Tibial nerve (tissue), 4 donors: ENCODE measurements at regions not wholly inside any gene's neighbourhood (a gene's known extent, or its start where the extent isn't known, plus 50 kb on each side); places are given as distances from the start of the nearest gene placed in this dataset.

Experiments
- DNase-seq, 2 donors: peaks; one replicate each; pipeline ENCODE4 v3.0.0-alpha.2; 2019; ENCODE audit warnings: low spot score in 2 of 2
- H3K27ac ChIP-seq, 4 donors: fragments of 200-600 bp; sonication (generic) in 3 of 4; one replicate each; pipeline ENCODE4 v1.5.1; 2017 to 2019; ENCODE audit warnings: mild to moderate bottlenecking in 1 of 4
- H3K27me3 ChIP-seq, 2 donors: fragments of 200-600 bp; sonication (generic) in 1 of 2; one replicate each; pipeline versions ENCODE4 v1.5.1 to v1.6.0; 2017 to 2019
- H3K36me3 ChIP-seq, 3 donors: fragments of 200-600 bp; sonication (generic); one replicate each; pipeline ENCODE4 v1.5.1; 2018 to 2019
- H3K4me1 ChIP-seq, 4 donors: fragments of 200-600 bp; sonication (generic) in 3 of 4; one replicate each; pipeline ENCODE4 v1.5.1; 2017 to 2019
- H3K4me3 ChIP-seq, 4 donors: fragments of 200-600 bp; sonication (generic) in 3 of 4; one replicate each; pipeline ENCODE4 v1.5.1; 2017 to 2019; ENCODE audit warnings: mild to moderate bottlenecking in 1 of 4, moderate library complexity in 1 of 4
- H3K9me3 ChIP-seq, 4 donors: fragments of 200-600 bp; sonication (generic) in 3 of 4; one replicate each; pipeline ENCODE4 v1.5.1; 2017 to 2019
- EP300 ChIP-seq, 2 donors: sonication (generic); formaldehyde crosslinking; IDR thresholded peaks; one replicate each; pipeline ENCODE4 v1.6.1; 2017; ENCODE audit warnings: antibody characterized with exemption in 2 of 2, mild to moderate bottlenecking in 1 of 2
- POLR2A ChIP-seq, 2 donors: fragments of 450-650 bp; IDR thresholded peaks; one replicate each; pipeline ENCODE4 v1.6.1; 2017; ENCODE audit warnings: antibody characterized with exemption in 2 of 2, mild to moderate bottlenecking in 2 of 2, moderate library complexity in 2 of 2
- WGBS, 2 donors: methylation state at CpG; one replicate each; pipeline ENCODE4 v1.1.5; 2018; 5-methylcytosine and 5-hydroxymethylcytosine counted together
- TF ChIP-seq, protein P1 (sequence below), 5 experiments: fragments of 200-600 bp in 3 of 5; fragments of 450-650 bp in 2 of 5; sonication (generic) in 3 of 5; IDR thresholded peaks; one replicate each; pipeline ENCODE4 v1.5.1; 2016 to 2019; ENCODE audit warnings: antibody characterized with exemption in 5 of 5, mild to moderate bottlenecking in 3 of 5, moderate library complexity in 2 of 5

DNA sequence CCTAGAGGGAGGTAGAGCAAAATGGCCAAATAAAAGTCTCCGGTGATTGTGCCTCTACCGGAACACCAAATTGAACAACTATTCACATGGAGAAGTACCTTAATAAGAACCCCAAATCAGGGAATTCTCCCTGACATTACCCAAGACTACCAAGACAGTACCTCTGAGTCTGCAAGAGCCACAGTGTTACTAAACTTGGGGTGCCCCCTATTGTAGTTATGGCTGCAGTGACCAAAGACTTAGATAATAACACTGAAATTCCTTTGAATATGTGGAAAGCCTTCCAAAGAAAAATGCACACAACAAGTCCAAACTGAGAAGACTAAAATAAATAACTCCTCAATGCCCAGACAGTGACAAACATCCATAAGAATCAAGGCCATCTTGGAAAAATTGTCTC lies 682.9 kb upstream of the LRRTM1 start:
- DNase-seq, result no peak
- TF ChIP-seq EP300 (IDR thresholded peaks at IDR 0.05) (no peak), POLR2A (IDR thresholded peaks at IDR 0.05) (no peak)
- TF ChIP-seq, protein P1, sequence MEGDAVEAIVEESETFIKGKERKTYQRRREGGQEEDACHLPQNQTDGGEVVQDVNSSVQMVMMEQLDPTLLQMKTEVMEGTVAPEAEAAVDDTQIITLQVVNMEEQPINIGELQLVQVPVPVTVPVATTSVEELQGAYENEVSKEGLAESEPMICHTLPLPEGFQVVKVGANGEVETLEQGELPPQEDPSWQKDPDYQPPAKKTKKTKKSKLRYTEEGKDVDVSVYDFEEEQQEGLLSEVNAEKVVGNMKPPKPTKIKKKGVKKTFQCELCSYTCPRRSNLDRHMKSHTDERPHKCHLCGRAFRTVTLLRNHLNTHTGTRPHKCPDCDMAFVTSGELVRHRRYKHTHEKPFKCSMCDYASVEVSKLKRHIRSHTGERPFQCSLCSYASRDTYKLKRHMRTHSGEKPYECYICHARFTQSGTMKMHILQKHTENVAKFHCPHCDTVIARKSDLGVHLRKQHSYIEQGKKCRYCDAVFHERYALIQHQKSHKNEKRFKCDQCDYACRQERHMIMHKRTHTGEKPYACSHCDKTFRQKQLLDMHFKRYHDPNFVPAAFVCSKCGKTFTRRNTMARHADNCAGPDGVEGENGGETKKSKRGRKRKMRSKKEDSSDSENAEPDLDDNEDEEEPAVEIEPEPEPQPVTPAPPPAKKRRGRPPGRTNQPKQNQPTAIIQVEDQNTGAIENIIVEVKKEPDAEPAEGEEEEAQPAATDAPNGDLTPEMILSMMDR (IDR thresholded peaks at IDR 0.05), result no peak
- 95 to 96% methylated on average over 2 of the region's 2 CpGs for WGBS, 2 donors
- Histone ChIP-seq H3K27me3 (no peaks in the 10 kb centered on the region), H3K27ac (no peak overlapping the region), H3K9me3 (peaks cover 0 to 5% (median 0%) of the 10 kb centered on the region in 4 donors), H3K36me3 (no peaks in the 10 kb centered on the region), H3K4me3 (no peak overlapping the region), H3K4me1 (no peaks in the 10 kb centered on the region)

DNA sequence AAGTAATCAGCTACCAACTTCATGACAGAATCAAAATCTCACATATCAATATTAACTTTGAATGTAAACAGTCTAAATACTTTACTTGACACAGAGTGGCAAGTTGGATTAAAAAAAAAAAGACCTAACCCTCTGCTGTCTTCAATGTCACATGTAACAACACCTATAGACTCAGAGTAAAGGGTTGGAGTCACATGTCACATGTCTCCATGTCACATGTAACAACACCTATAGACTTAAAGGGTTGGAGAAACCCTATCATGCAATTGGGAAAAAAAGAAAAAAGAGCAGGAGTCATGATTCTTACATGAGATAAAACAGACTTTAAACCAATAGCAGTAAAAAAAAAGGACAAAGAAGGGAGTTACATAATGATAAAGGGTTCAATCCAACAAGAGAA lies 665.3 kb upstream of the LRRTM1 start:
- no peaks in the 10 kb centered on the region for H3K4me1 ChIP-seq
- no peak overlapping the region for H3K4me3 ChIP-seq
- no peaks in the 10 kb centered on the region for H3K36me3 ChIP-seq
- no peak overlapping the region for H3K27ac ChIP-seq
- no peak for TF ChIP-seq EP300 (IDR thresholded peaks at IDR 0.05)
- TF ChIP-seq POLR2A (IDR thresholded peaks at IDR 0.05), result no peak
- TF ChIP-seq, protein P1 (IDR thresholded peaks at IDR 0.05), result no peak
- H3K9me3 ChIP-seq, result peaks cover 0 to 43% (median 2%) of the 10 kb centered on the region in 4 donors
- DNase-seq, result no peak
- H3K27me3 ChIP-seq, result no peaks in the 10 kb centered on the region

DNA sequence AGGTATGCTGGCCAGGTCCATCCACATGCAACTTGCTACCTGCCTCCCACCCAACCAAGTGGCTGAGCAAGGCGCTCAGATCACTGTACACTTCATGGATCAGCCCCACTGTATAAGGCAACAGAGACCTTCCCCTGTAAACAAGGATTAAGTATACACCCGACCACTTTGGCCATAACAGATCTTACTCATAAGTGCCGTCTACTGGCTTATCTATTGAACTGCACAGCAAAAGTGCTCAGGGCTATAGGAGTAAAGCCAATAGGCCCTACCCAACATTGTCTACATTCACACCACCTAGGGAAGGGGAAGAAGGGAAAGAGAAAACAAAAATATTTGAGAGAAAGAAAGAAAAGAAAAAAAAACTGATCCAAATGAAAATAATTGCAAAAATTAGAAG lies 663.9 kb upstream of the LRRTM1 start:
- H3K4me3 ChIP-seq, result no peak overlapping the region
- H3K27me3 ChIP-seq, result no peaks in the 10 kb centered on the region
- no peak for TF ChIP-seq POLR2A (IDR thresholded peaks at IDR 0.05)
- no peak for TF ChIP-seq EP300 (IDR thresholded peaks at IDR 0.05)
- TF ChIP-seq, protein P1 (IDR thresholded peaks at IDR 0.05), result no peak
- H3K9me3 ChIP-seq, result peaks cover 0 to 43% (median 2%) of the 10 kb centered on the region in 4 donors
- H3K27ac ChIP-seq, result no peak overlapping the region
- H3K4me1 ChIP-seq, result no peaks in the 10 kb centered on the region
- H3K36me3 ChIP-seq, result no peaks in the 10 kb centered on the region
- DNase-seq, result no peak
- 69 to 84% methylated on average over 3 of the region's 3 CpGs for WGBS, 2 donors

DNA sequence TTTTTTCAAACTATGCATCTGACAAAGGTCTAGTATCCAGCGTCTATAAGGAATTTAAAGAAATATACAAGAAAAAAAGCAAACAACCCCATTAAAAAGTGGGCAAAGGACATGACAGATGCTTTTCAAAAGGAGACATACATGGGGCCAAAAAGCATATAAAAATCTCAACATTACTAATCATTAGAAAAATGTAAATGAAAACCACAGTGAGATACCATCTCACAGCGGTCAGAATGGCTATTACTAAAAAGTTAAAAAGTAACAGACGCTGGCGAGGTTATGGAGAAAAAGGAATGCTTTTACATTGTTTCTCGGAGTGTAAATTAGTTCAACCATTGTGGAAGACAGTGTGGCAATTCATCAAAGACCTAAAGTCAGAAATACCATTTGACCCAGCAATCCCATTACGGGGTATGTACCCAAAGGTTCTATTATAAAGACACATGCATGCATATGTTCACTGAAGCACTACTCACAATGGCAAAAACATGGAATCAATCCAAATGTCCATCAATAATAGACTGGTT lies 643.1 kb upstream of the LRRTM1 start:
- H3K9me3 ChIP-seq, result no peaks in the 10 kb centered on the region
- peaks cover 0 to 3% (median 0%) of the 10 kb centered on the region in 4 donors for H3K4me1 ChIP-seq
- 72 to 81% methylated on average over 6 of the region's 6 CpGs for WGBS, 2 donors
- H3K4me3 ChIP-seq, result no peak overlapping the region
- TF ChIP-seq, protein P1 (IDR thresholded peaks at IDR 0.05), result no peak
- TF ChIP-seq EP300 (IDR thresholded peaks at IDR 0.05) (no peak), POLR2A (IDR thresholded peaks at IDR 0.05) (no peak)
- no peak for DNase-seq
- no peaks in the 10 kb centered on the region for H3K27me3 ChIP-seq
- no peaks in the 10 kb centered on the region for H3K36me3 ChIP-seq
- H3K27ac ChIP-seq, result no peak overlapping the region

DNA sequence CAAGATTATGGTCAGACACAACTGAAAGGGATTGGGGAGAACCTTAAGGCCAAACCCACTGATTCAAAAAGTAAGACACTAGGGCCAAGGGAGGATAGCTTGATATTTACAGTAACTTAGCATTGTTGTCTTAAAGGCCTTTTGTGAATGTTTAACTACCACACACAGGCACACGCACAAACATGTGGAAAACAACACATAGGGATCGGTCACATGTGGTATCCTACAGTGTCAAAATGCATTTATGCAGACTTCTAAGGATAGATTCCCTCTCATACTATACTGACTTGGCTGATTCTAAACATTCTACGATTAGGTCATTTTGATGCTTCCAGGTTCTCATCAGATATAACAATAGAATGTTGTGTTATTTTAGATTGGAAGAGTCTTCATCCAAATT lies 638.9 kb upstream of the LRRTM1 start:
- no peak overlapping the region for H3K4me3 ChIP-seq
- H3K4me1 ChIP-seq, result no peaks in the 10 kb centered on the region
- H3K36me3 ChIP-seq, result no peaks in the 10 kb centered on the region
- TF ChIP-seq EP300 (IDR thresholded peaks at IDR 0.05) (no peak), POLR2A (IDR thresholded peaks at IDR 0.05) (no peak)
- TF ChIP-seq, protein P1 (IDR thresholded peaks at IDR 0.05), result no peak
- 76 to 78% methylated on average over 3 of the region's 3 CpGs for WGBS, 2 donors
- H3K27me3 ChIP-seq, result no peaks in the 10 kb centered on the region
- H3K27ac ChIP-seq, result no peak overlapping the region
- no peak for DNase-seq
- H3K9me3 ChIP-seq, result no peaks in the 10 kb centered on the region
